ENCODE measurements at regions not wholly inside any gene's neighbourhood (a gene's known extent, or its start where the extent isn't known, plus 50 kb on each side); places are given as distances from the start of the nearest gene placed in this dataset.

- TF ChIP-seq USF1 (IDR thresholded peaks at IDR 0.05; ENCODE audit: borderline replicate concordance, low read depth), result no peak
- no peak for TF ChIP-seq CHD2 (IDR thresholded peaks at IDR 0.05; ENCODE audit: low read length, partially characterized antibody)
- TF ChIP-seq CTCF (IDR thresholded peaks at IDR 0.05), result no peak
- no peak for TF ChIP-seq MAX (IDR thresholded peaks at IDR 0.05; ENCODE audit: low read depth)
- no peak for TF ChIP-seq PBX3 (IDR thresholded peaks at IDR 0.05)
- TF ChIP-seq NRF1 (IDR thresholded peaks at IDR 0.05; ENCODE audit: low read depth, low read length), result no peak
- TF ChIP-seq EZH2phosphoT487 (IDR thresholded peaks at IDR 0.05; ENCODE audit: borderline replicate concordance, low read depth), result no peak
- no peak for TF ChIP-seq YY1 (IDR thresholded peaks at IDR 0.05; ENCODE audit: low read depth)
- no peak for TF ChIP-seq EP300 (IDR thresholded peaks at IDR 0.05; ENCODE audit: borderline replicate concordance in 1 of 2, low read depth in 1 of 2, low read length in 1 of 2)
These were observed 295.7 kb upstream of the SOX14 start for GRCh38 chr3:137468446-137468845.

All from SK-N-SH (cell line).